Panc1 (cell line): ENCODE measurements at regions not wholly inside any gene's neighbourhood (a gene's known extent, or its start where the extent isn't known, plus 50 kb on each side); places are given as distances from the start of the nearest gene placed in this dataset.

ENCODE experiments used
- POLR2AphosphoS5 ChIP-seq: IDR thresholded peaks from 2 replicates; pipeline ENCODE4 v1.6.1; 2012; ENCODE audit warnings: mild to moderate bottlenecking, low read depth, low read length, moderate library complexity
- SIN3A ChIP-seq: IDR thresholded peaks from 2 replicates; pipeline ENCODE4 v1.6.1; 2012; ENCODE audit warnings: low read depth, mild to moderate bottlenecking, low read length, moderate library complexity, borderline replicate concordance; ENCODE audit not compliant: insufficient read depth
- TCF7L2 ChIP-seq: IDR thresholded peaks from 2 replicates; pipeline ENCODE4 v1.6.1; 2011; ENCODE audit warnings: mild to moderate bottlenecking, low read depth, low read length, inconsistent platforms
- TF ChIP-seq, protein P1 (sequence below): fragments of 450-650 bp; IDR thresholded peaks from 2 replicates; pipeline ENCODE4 v1.5.1; 2017; ENCODE audit warnings: mild to moderate bottlenecking

DNA sequence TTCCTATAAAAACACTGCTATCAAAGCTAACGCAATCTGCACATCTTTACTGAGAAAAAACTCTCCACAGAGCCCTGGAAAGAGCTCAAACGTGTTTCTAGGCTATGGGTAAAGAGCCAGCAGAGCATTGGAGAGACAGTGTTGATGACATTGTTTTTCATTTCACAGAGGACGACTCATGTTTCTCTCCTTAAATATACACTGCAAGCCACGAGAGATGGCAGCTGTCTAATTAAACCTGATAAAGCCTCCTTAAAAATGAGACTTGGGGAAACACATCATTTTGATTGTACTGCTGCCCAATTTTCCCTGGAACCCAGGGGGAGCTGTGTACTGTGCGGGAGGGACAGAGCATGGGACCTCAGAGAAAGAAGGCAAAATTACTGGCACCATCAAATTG, 294.3 kb upstream of the SETBP1 start:
- TF ChIP-seq, protein P1, sequence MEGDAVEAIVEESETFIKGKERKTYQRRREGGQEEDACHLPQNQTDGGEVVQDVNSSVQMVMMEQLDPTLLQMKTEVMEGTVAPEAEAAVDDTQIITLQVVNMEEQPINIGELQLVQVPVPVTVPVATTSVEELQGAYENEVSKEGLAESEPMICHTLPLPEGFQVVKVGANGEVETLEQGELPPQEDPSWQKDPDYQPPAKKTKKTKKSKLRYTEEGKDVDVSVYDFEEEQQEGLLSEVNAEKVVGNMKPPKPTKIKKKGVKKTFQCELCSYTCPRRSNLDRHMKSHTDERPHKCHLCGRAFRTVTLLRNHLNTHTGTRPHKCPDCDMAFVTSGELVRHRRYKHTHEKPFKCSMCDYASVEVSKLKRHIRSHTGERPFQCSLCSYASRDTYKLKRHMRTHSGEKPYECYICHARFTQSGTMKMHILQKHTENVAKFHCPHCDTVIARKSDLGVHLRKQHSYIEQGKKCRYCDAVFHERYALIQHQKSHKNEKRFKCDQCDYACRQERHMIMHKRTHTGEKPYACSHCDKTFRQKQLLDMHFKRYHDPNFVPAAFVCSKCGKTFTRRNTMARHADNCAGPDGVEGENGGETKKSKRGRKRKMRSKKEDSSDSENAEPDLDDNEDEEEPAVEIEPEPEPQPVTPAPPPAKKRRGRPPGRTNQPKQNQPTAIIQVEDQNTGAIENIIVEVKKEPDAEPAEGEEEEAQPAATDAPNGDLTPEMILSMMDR, result no peak
- no peak for TF ChIP-seq SIN3A
- TF ChIP-seq TCF7L2, result no peak
- TF ChIP-seq POLR2AphosphoS5, result no peak
